Tibial artery (tissue), 4 donors: ENCODE measurements at regions not wholly inside any gene's neighbourhood (a gene's known extent, or its start where the extent isn't known, plus 50 kb on each side); places are given as distances from the start of the nearest gene placed in this dataset.

Experiments used
- DNase-seq, 2 donors: peaks; one replicate each; pipeline ENCODE4 v3.0.0-alpha.2; 2019
- H3K27ac ChIP-seq, 2 donors: fragments of 200-600 bp; sonication (generic) in 1 of 2; 1 replicate in 1 of 2; 2 replicates in 1 of 2; pipeline ENCODE4 v1.5.1; 2018 to 2019; ENCODE audit warnings: mild to moderate bottlenecking in 1 of 2
- H3K27me3 ChIP-seq, 2 donors: fragments of 200-600 bp; sonication (generic) in 1 of 2; one replicate each; pipeline versions ENCODE4 v1.5.1 to v1.6.0; 2016 to 2019
- H3K36me3 ChIP-seq, 3 donors: fragments of 200-600 bp; sonication (generic) in 2 of 3; one replicate each; pipeline ENCODE4 v1.5.1; 2016 to 2019; ENCODE audit warnings: mild to moderate bottlenecking in 2 of 3
- H3K4me1 ChIP-seq, 4 donors: fragments of 200-600 bp; sonication (generic) in 2 of 4; 1 replicate in 3 of 4; 2 replicates in 1 of 4; pipeline ENCODE4 v1.5.1; 2016 to 2019
- H3K4me3 ChIP-seq, 2 donors: fragments of 200-600 bp; sonication (generic) in 1 of 2; 1 replicate in 1 of 2; 2 replicates in 1 of 2; pipeline ENCODE4 v1.5.1; 2018 to 2019; ENCODE audit warnings: mild to moderate bottlenecking in 2 of 2
- H3K9me3 ChIP-seq, 3 donors: fragments of 200-600 bp; sonication (generic) in 1 of 3; one replicate each; pipeline ENCODE4 v1.5.1; 2016 to 2019
- intact Hi-C: fragments of 100-400 bp; cut with DNase I; formaldehyde crosslinking; loops from one replicate; pipeline ENCODE4 v1.15.0; 2023; ENCODE audit warnings: low total_unique reads
- TF ChIP-seq, protein P1 (sequence below), 2 experiments: fragments of 200-600 bp in 1 of 2; fragments of 450-650 bp in 1 of 2; IDR thresholded peaks; one replicate each; pipeline ENCODE4 v1.5.1; 2017 to 2019; ENCODE audit warnings: antibody characterized with exemption in 2 of 2, mild to moderate bottlenecking in 1 of 2, moderate library complexity in 1 of 2

DNA sequence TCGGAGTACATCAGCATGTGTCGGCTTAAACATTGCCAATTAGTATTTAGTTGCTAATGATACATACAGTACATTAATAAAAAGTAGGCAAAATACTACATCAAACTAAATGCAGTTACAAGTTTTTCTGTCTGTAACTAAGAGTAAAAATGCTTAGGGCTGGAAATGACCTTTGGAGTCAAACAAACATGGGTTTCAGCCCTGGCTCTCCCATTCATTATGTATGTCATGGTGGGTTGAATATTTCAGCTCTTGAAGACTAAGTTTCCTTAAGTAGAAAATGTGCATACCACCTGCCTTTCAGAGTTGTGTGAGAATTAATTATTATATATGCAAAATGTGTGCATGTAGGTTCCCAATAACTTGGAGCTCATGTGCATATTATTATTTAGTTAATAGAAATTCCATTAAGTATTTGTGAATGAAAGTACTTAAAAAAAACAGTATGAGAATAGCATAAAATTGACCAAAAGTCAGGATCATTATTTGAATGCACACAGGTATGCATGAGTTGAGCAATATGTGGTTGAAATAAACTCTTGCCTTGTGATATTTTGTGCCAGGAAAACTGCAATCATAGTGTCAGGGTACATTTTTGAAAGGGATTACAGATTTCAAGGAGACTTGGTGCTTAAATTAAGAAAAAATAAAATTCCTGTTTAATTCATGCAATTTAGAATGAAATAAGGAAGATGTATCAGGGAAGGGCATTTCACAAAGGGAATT, 2048.7 kb downstream of the PCDH7 start:
- H3K4me1 ChIP-seq: no peaks in the 10 kb centered on the region
- TF ChIP-seq, protein P1, sequence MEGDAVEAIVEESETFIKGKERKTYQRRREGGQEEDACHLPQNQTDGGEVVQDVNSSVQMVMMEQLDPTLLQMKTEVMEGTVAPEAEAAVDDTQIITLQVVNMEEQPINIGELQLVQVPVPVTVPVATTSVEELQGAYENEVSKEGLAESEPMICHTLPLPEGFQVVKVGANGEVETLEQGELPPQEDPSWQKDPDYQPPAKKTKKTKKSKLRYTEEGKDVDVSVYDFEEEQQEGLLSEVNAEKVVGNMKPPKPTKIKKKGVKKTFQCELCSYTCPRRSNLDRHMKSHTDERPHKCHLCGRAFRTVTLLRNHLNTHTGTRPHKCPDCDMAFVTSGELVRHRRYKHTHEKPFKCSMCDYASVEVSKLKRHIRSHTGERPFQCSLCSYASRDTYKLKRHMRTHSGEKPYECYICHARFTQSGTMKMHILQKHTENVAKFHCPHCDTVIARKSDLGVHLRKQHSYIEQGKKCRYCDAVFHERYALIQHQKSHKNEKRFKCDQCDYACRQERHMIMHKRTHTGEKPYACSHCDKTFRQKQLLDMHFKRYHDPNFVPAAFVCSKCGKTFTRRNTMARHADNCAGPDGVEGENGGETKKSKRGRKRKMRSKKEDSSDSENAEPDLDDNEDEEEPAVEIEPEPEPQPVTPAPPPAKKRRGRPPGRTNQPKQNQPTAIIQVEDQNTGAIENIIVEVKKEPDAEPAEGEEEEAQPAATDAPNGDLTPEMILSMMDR (IDR thresholded peaks at IDR 0.05): no peak
- H3K9me3 ChIP-seq: no peaks in the 10 kb centered on the region
- no peak overlapping the region for H3K4me3 ChIP-seq
- no peak overlapping the region for H3K27ac ChIP-seq
- no peaks in the 10 kb centered on the region for H3K36me3 ChIP-seq
- no peak for DNase-seq
- intact Hi-C loops: no loop called here
- H3K27me3 ChIP-seq: no peaks in the 10 kb centered on the region

DNA sequence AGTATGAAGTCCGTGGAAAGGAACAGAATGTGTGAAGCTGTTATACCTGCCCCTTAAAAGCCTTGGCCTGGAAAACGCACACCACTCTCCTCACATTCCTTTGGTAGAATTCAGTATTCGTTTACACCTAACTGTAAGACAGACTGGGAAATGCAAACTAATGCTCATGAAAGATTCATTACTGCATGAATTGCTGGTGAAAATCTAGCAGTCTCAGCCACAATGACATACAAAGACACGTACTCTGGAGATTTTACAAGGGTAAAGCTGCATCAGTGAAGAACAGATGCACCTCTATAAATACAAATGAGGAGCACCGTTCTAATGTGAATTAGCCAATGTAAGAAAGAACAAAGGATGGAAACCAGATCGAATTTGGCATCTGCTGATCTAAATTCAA, 2051.3 kb downstream of the PCDH7 start:
- no peak overlapping the region for H3K4me3 ChIP-seq
- TF ChIP-seq, protein P1 (IDR thresholded peaks at IDR 0.05): no peak

DNA sequence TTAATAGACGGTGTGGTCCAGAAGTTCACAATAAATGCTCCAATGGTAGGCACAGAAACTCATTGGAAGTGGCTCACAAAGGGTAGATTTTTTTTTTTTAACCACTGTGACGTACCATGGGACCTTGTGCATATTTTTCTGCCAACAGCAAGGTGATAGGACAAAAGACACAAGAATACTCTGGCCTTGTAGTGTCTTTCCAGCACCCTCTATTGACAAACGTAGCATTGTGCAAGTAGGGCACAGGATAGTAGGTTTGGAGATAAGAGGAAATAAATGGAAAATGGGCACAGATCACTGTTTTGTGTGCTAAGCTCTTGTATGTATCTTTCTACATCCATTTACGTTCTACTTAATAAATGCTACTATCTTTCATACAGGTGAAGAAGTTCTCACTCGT, 2054.9 kb downstream of the PCDH7 start:
- intact Hi-C loops: no loop called here

More for the DNA sequence above, 2051.3 kb downstream of the PCDH7 start:
- Histone ChIP-seq H3K27me3 (no peaks in the 10 kb centered on the region), H3K36me3 (no peaks in the 10 kb centered on the region), H3K9me3 (no peaks in the 10 kb centered on the region), H3K4me1 (no peaks in the 10 kb centered on the region), H3K27ac (no peak overlapping the region)
- no peak for DNase-seq
- intact Hi-C loops: no loop called here

DNA sequence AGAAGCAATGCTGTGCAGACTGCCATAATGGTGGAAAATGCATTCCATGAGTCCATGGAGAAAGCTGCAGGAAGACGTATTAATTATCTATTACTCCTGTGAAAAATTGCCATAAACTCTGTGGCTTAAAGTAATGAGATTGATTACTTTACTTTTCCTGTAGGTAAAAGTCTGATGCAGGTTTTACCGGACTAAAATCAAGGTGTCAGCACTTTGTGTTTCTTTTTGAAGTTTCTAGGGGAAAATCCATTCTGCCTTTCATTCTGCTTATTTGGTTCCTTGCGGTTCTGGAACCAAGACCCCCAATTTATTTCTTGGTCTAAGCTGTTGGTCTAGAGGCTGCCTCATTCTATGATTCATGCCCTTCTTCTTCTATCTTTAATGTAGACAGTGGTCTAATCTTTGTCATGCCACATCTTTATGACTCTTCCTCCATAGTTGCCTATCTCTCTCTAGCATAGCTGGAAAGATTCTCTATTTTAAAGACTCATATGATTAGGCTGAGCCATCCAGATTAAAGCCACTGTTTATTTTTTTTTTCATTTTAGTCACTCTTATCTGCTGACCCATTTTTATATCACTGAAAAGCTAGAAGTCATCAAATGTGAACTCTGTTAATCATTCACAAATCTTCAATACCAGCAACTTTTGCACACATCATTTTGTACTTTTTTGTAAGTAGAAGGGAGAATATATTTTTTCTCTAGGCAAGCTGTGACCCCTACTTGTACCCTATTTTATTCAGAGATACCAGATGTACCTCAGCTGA, 2056.4 kb downstream of the PCDH7 start:
- TF ChIP-seq, protein P1 (IDR thresholded peaks at IDR 0.05): no peak
- no peaks in the 10 kb centered on the region for H3K36me3 ChIP-seq
- H3K4me3 ChIP-seq: no peak overlapping the region
- no peaks in the 10 kb centered on the region for H3K27me3 ChIP-seq
- no peaks in the 10 kb centered on the region for H3K4me1 ChIP-seq
- H3K9me3 ChIP-seq: no peaks in the 10 kb centered on the region
- no peak for DNase-seq
- intact Hi-C loops: no loop called here
- H3K27ac ChIP-seq: no peak overlapping the region

More for the DNA sequence above, 2054.9 kb downstream of the PCDH7 start:
- TF ChIP-seq, protein P1 (IDR thresholded peaks at IDR 0.05): no peak
- no peak for DNase-seq
- H3K4me3 ChIP-seq: no peak overlapping the region
- no peaks in the 10 kb centered on the region for H3K27me3 ChIP-seq
- no peak overlapping the region for H3K27ac ChIP-seq
- H3K9me3 ChIP-seq: no peaks in the 10 kb centered on the region
- no peaks in the 10 kb centered on the region for H3K36me3 ChIP-seq
- H3K4me1 ChIP-seq: no peaks in the 10 kb centered on the region

DNA sequence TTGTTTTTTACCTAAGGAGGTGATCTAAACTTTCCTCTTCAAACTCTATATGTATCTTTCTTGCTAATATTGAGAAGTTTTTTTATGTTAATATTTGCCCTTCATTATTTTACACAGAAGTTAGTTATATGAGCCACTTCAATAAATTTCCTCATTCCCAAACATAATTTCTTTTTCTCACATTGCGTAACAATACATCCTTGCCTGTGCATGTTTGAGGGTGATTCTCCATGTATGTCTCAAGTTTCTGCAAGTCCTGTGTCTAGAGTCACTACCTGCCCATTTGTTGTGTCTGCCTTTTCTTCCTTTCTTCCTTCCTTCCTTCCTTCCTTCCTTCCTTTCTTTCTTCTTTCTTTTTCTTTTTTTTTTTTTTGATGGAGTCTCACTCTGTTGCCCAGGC, 2057.9 kb downstream of the PCDH7 start:
- Histone ChIP-seq H3K4me1 (no peaks in the 10 kb centered on the region), H3K36me3 (no peaks in the 10 kb centered on the region), H3K27me3 (no peaks in the 10 kb centered on the region), H3K9me3 (no peaks in the 10 kb centered on the region), H3K27ac (no peak overlapping the region), H3K4me3 (no peak overlapping the region)
- TF ChIP-seq, protein P1 (IDR thresholded peaks at IDR 0.05): no peak
- intact Hi-C loops: no loop called here
- no peak for DNase-seq
